T-helper 1 cell treated with Interleukin-12 subunit alpha and Interleukin-12 subunit beta and Interleukin-4 antibody, amounts not matched to agents 30 μg/mL and 1 μg/mL, for 36 hours (primary cell): ENCODE measurements at regions not wholly inside any gene's neighbourhood (a gene's known extent, or its start where the extent isn't known, plus 50 kb on each side); places are given as distances from the start of the nearest gene placed in this dataset.
"Not testable (repeated sequence)": the region's sequence is repeated elsewhere in the genome, so short reads cannot be mapped to it uniquely, and the experiment has no call there.

Experiments
- H3K27ac Mint-ChIP-seq: one replicate; pipeline ENCODE4 v1.8.0; 2021; ENCODE audit warnings: mild to moderate bottlenecking, mixed read lengths
- H3K27me3 Mint-ChIP-seq: one replicate; pipeline ENCODE4 v1.8.0; 2021; ENCODE audit warnings: low read depth, mixed read lengths
- H3K36me3 Mint-ChIP-seq: one replicate; pipeline ENCODE4 v1.8.0; 2021; ENCODE audit warnings: low read depth, mixed read lengths
- H3K4me1 Mint-ChIP-seq: one replicate; pipeline ENCODE4 v1.8.0; 2021; ENCODE audit warnings: low read depth, mixed read lengths
- H3K4me3 Mint-ChIP-seq: one replicate; pipeline ENCODE4 v1.8.0; 2021; ENCODE audit warnings: mild to moderate bottlenecking, moderate library complexity, mixed read lengths
- H3K9me3 Mint-ChIP-seq: one replicate; pipeline ENCODE4 v1.8.0; 2021; ENCODE audit warnings: mixed read lengths

DNA sequence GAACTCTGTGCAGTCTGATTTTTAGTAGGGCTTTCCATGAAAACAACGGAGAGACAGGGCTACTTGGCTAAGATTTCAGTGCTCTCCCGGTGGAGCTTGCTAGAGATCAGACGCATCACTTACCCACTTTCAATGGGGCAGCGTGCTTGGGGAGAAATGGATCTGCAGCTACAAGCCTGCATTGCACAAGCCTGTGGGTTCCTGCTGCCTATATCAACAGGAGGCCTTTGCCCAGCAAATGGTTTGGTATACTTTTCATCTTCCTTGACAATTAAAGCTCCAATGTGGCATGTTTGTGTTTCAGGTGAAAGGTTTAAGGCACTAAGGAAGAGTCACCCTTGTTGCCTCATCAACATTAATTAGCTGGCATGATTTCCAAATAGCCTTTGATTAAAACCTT, 136.0 kb upstream of the FOXQ1 start:
- H3K36me3 Mint-ChIP-seq, result no peaks in the 10 kb centered on the region

DNA sequence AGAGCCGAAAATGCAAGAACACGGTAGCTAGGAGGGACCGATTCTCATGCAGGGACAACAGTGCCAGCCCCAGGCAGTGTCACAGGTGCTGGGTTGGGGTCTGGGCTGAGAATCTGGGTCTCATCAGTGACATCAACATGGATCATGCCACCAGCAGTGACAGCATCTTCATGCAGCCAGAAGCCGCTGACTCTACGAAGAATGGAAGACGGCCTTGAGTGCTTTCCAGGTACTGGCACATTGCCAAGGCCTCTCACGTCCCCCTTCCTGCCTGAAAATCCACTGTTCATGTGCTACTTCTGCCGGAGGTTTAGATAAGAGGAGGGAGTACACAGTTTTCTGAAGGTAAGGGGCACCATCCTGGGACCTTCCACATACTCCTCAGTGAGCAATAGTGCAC, 141.1 kb upstream of the FOXQ1 start:
- Mint-ChIP-seq H3K36me3 (no peaks in the 10 kb centered on the region), H3K27me3 (peaks cover 7% of the 10 kb centered on the region), H3K9me3 (no peaks in the 10 kb centered on the region), H3K4me1 (no peaks in the 10 kb centered on the region), H3K27ac (no peak overlapping the region), H3K4me3 (no peak overlapping the region)

More for the DNA sequence above, 136.0 kb upstream of the FOXQ1 start:
- peaks cover 8% of the 10 kb centered on the region for H3K27me3 Mint-ChIP-seq
- H3K27ac Mint-ChIP-seq, result no peak overlapping the region
- H3K4me1 Mint-ChIP-seq, result no peaks in the 10 kb centered on the region
- H3K4me3 Mint-ChIP-seq, result no peak overlapping the region
- no peaks in the 10 kb centered on the region for H3K9me3 Mint-ChIP-seq

DNA sequence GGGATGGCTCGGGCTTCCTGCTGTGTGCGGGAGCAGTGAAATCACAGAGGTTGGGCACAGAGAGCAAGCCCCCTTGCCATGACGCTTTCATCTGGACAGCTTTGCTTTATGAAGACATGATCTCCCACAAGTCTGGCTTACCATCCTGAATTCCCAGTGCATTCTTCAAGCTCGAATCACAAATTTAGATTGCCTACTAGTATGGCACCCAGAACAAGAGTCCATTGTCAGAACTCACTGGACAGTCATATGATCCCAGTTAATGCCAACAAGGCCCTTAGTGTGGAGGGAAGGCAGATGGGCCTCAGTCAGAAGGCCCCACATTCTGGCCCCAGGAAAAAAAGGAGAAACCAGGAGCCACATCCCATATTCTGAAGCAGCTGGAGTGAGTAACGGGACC, 147.3 kb upstream of the FOXQ1 start:
- Mint-ChIP-seq H3K27me3 (peaks cover 8% of the 10 kb centered on the region), H3K27ac (no peak overlapping the region), H3K36me3 (no peaks in the 10 kb centered on the region), H3K4me3 (no peak overlapping the region), H3K9me3 (no peaks in the 10 kb centered on the region), H3K4me1 (no peaks in the 10 kb centered on the region)

DNA sequence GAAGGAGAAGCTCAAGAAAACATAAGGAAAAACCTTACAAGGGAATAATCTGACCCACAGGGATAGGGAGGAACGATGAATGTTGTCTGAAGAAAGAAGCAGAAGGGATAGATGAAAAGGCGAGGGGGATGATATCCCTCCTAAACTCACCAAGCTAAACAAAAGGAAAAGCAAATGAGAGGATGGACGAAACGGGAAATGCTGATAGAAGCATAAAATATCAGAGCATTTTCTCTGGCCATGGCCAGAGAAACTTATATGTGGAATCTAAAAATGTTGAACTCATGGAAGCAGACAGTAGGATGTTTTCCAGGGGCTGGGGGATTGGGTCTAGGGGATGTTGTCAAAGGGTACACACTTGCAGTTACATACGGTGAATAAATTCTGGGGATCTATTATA, 148.4 kb upstream of the FOXQ1 start:
- Mint-ChIP-seq H3K4me3 (no peak overlapping the region), H3K4me1 (no peaks in the 10 kb centered on the region), H3K27ac (no peak overlapping the region), H3K36me3 (no peaks in the 10 kb centered on the region), H3K27me3 (peaks cover 7% of the 10 kb centered on the region), H3K9me3 (no peaks in the 10 kb centered on the region)

DNA sequence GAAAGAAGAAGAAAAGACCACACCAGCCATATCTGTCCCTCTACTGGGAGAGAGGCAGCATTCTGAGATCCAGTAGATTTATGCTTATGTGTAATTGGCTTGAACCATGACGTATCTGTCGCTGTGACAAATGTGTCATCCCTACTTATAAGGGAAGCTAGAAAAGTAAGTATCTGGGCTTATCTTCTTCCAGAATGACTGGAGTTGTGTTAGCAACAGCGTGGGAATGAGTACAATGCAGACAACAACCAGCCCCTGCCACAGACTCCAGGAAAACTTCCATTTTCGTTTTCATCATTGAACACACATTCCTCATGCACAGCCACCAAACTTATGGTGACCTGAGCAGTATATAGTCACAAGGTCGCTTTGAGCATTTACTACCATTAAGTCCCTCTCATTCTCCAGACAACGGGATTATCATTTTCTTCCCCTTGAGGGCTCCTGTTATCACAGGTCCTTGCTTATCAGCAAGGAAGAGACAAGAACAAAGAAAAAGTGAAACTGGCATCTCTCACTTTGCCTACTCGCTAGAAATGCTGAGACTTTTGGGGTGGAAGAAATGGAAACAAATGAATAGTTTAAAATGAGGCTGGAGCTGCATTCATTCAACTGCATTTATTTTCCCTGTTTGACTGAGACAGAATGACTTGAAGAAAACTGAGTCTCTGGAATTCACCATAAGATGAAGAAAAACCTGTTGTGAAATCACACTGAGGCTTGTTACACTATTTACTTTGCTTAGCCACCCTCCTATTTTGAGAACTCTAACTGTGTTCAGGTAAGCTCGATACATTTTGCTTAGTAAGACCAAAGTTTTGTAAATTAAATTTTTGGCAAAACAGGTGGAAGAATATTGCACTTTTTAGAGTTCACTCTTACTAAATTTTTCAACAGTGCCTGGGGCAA, 149.3 kb upstream of the FOXQ1 start:
- no peak overlapping the region for H3K27ac Mint-ChIP-seq
- no peaks in the 10 kb centered on the region for H3K9me3 Mint-ChIP-seq
- H3K27me3 Mint-ChIP-seq, result peaks cover 4% of the 10 kb centered on the region
- no peaks in the 10 kb centered on the region for H3K36me3 Mint-ChIP-seq
- no peak overlapping the region for H3K4me3 Mint-ChIP-seq
- no peaks in the 10 kb centered on the region for H3K4me1 Mint-ChIP-seq

DNA sequence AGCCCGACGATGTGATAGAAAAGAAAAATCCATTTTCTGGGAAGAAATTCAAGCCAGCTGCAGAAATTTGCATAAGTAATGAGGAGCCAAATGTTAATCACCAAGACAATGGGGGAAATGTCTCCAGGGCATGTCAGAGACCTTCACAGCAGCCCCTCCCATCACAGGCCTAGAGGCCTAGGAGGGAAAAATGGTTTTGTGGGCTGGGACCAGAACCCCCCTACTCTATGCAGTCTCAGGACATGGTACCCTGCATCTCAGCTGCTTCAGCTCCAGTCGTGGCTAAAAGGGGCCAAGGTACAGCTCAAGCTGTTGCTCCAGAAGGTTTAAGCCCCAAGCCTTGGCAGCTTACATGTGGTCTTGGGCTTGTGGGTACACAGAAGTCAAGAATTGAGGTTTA, 155.5 kb upstream of the FOXQ1 start:
- not testable (repeated sequence) for H3K4me3 Mint-ChIP-seq, H3K27ac Mint-ChIP-seq, H3K27me3 Mint-ChIP-seq, H3K9me3 Mint-ChIP-seq, H3K4me1 Mint-ChIP-seq, H3K36me3 Mint-ChIP-seq

DNA sequence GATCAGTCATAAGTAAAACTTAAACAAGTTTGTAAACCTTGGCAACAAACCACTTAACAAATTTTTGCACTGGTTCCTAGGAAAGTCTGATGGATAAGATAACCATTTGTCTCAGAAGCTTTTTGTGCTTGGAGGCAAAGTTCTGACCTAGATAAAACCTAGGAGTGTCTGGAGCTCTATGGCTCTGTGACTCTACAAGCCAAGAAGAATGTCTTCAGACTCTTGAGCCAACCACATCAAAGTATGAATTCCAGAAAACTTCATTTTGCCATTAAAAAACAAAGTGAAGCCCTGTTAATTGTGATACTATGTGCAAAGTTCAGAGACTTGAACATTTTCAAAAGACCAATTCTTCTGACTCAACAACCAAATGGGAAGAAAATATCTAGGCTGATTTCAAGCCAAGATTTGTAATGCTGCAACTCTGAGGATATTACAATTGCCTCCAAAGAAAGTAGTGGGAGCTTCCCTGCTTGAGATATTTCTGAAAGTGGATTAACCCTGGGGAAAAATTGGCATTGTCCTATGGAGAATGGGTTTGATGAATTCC, 158.1 kb upstream of the FOXQ1 start:
- H3K4me1 Mint-ChIP-seq, result no peaks in the 10 kb centered on the region
- H3K27ac Mint-ChIP-seq, result no peak overlapping the region
- H3K9me3 Mint-ChIP-seq, result no peaks in the 10 kb centered on the region
- H3K27me3 Mint-ChIP-seq, result peaks cover 3% of the 10 kb centered on the region
- no peaks in the 10 kb centered on the region for H3K36me3 Mint-ChIP-seq
- H3K4me3 Mint-ChIP-seq, result no peak overlapping the region

DNA sequence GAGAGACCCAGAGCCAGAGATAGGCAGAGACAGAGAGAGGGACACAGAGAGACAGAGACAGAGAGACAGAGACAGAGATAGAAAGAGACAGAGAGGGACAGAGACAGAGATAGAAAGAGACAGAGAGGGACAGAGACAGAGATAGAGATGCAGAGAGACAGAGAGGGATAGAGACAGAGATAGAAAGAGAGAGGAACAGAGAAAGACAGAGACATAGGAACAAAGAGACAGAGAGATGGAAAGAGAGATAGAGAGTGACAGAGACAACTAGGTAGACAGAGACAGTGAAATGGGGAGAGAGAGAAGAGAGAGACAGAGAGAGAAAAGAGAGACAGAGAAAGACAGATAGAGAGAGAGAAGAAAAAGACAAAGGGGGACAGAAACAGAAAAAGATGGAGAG, 165.4 kb upstream of the FOXQ1 start:
- H3K36me3 Mint-ChIP-seq, result no peaks in the 10 kb centered on the region
- H3K9me3 Mint-ChIP-seq, result no peaks in the 10 kb centered on the region
- no peak overlapping the region for H3K27ac Mint-ChIP-seq
- peaks cover 17% of the 10 kb centered on the region for H3K27me3 Mint-ChIP-seq
- H3K4me1 Mint-ChIP-seq, result no peaks in the 10 kb centered on the region
- H3K4me3 Mint-ChIP-seq, result no peak overlapping the region

DNA sequence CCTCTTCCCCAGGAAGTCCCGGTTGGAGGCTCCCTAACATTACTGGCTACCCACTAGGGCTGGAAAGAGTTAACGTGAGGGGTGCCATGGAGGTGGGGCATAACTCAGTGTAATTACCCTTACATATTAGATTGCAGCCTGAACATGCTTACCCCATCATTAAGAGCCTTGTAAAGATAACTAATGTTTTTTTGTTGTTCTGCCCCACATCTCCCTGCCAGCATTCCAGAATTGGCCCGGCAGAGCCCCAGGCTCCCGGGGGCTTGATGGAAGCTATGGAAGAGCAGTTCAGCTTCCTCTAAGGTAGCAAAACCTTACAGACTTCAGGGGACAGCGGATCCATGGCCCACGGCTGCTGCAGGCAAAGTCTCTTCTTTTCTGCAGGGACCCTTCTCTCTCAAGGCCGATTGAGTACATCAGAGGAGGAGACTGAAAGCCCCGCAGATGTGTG, 166.1 kb upstream of the FOXQ1 start:
- Mint-ChIP-seq H3K27ac (no peak overlapping the region), H3K4me3 (no peak overlapping the region), H3K27me3 (peaks cover 14% of the 10 kb centered on the region), H3K36me3 (no peaks in the 10 kb centered on the region), H3K9me3 (no peaks in the 10 kb centered on the region), H3K4me1 (no peaks in the 10 kb centered on the region)

DNA sequence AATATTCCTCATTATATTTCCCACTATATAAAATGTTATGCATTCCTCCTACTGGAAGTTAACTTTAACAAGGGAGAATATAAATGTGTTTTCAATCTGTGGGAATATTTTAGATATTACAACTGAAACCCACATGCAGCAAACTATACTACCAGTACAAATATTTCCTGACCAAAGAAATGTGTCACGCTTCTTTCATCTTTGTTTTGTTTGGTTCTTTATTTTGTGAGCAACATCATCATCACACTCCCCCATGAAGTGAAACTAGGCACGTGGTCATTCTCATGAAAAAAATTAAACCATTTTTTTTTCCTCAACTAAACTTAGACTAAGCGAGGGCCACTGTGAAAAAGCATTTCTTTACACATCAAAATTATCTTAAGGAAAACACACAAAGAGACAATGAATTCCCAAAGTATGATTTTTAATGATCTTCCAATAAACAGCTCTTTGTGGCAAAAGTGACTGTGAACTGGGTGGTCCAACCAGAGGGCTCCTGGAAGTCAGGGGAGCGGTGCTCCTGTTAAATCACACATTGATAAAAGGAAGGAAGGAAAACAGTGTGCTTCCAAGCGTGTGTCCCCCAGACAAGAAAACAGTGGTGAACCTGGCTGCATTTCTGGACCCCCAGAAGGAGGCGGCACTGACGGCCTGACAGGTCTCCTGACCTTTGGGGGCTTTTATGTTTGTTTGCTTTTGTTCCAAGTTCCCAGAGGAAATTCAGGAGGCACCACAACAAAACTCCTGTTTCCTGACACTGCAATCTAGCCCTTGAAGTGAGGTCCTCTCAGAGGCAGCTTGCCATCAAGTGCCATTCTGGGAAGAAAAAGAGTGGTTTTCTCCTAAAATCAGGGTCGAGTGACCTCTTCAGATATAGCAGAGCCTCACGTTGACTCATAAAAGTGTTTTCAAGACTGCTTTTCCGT, 166.8 kb upstream of the FOXQ1 start:
- H3K36me3 Mint-ChIP-seq, result no peaks in the 10 kb centered on the region
- no peaks in the 10 kb centered on the region for H3K4me1 Mint-ChIP-seq
- no peaks in the 10 kb centered on the region for H3K9me3 Mint-ChIP-seq
- no peak overlapping the region for H3K4me3 Mint-ChIP-seq
- no peak overlapping the region for H3K27ac Mint-ChIP-seq
- H3K27me3 Mint-ChIP-seq, result peaks cover 14% of the 10 kb centered on the region

DNA sequence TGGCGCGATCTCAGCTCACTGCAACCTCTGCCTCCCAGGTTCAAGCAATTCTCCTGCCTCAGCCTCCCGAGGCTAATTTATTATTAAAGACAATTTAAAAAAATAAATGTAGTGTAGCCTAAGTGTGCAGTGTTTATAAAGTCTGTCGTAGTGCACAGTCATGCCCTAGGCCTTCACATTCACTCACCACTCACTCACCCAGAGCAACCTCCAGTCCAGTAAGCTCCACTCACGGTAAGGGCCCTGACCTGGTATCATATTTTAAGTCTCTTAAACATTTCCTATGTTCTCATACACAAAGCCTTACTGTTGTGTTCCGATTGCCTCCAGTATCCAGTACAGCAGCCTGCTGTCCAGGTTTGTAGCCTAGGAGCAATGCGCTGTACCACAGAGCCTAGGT, 168.2 kb upstream of the FOXQ1 start:
- no peak overlapping the region for H3K4me3 Mint-ChIP-seq
- no peaks in the 10 kb centered on the region for H3K9me3 Mint-ChIP-seq
- H3K36me3 Mint-ChIP-seq, result no peaks in the 10 kb centered on the region
- no peak overlapping the region for H3K27ac Mint-ChIP-seq
- H3K27me3 Mint-ChIP-seq, result peaks cover 14% of the 10 kb centered on the region
- H3K4me1 Mint-ChIP-seq, result no peaks in the 10 kb centered on the region

DNA sequence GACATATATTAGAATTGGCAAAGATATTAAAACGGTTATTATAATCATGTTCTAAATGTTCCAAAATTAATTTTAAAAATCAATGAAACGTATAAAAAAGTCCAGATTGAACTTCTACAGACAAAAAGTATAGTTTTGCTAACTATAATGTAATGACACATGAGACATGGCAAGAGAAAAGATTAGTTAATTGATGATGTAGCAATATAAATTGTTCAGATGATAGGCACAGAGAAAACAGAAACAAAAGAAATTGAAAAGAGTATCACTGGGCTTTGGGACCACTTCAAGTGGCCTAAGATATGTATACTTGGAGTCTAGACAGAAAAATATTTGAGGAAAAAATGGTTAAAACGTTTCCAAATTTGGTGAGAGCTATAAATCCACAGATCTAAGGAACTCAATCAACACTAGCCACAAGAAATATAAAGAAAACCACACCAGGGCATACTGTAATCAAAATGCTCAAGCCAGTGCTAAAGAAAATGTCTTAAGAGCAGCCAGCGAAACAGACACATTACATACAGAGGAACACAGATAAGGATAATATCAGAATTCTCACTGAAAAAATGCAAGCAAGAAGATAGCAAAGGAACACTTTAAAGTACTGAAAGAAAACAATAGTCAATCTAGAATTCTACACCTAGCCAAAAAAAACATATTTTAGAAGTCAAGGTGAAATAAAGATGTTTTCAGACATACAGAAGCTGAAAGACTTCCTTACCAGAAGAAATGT, 172.6 kb upstream of the FOXQ1 start:
- H3K27ac Mint-ChIP-seq, result no peak overlapping the region
- no peaks in the 10 kb centered on the region for H3K9me3 Mint-ChIP-seq
- no peaks in the 10 kb centered on the region for H3K27me3 Mint-ChIP-seq

DNA sequence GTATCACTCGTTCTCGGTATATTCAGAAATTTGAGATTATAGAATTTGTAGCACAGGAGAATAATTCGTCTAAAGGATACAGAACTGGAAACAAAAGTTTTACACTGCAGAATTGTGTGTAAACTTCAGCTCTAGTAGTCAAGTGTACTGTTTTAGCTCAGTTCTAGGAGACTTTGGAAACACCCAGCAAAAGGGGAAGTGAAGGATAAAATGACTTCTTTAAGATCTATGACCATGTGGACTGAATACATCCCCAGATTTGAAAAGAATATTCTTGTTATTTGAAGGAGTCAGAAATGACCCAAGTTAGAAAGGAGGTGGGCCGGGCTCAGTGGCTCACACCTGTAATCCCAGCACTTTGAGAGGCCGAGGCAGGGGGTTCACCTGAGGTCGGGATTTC, 174.0 kb upstream of the FOXQ1 start:
- H3K27ac Mint-ChIP-seq, result no peak overlapping the region
- no peaks in the 10 kb centered on the region for H3K9me3 Mint-ChIP-seq
- H3K4me3 Mint-ChIP-seq, result no peak overlapping the region
- peaks cover 3% of the 10 kb centered on the region for H3K27me3 Mint-ChIP-seq
- H3K4me1 Mint-ChIP-seq, result no peaks in the 10 kb centered on the region
- H3K36me3 Mint-ChIP-seq, result no peaks in the 10 kb centered on the region

More for the DNA sequence above, 172.6 kb upstream of the FOXQ1 start:
- Mint-ChIP-seq H3K4me3 (no peak overlapping the region), H3K4me1 (no peaks in the 10 kb centered on the region), H3K36me3 (no peaks in the 10 kb centered on the region)

DNA sequence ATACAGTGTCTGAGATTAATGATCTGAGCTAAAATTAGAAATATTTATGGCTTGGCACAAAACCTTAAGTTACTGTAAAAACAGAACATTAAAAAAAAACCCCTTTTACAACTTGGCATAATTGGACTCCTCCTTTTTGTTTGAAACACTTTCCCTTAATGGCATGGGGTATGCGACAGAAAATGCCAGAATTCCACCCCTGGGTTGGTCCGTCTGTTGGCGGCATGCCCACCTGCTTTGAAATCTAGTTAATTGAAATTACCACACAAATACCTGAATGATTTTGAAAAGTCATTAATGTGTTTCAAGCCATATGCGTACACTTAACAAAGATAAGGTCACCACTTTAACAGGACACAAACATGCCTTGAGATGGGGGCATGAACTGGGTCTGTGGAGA, 175.1 kb upstream of the FOXQ1 start:
- H3K27ac Mint-ChIP-seq, result no peak overlapping the region
- no peak overlapping the region for H3K4me3 Mint-ChIP-seq
- peaks cover 6% of the 10 kb centered on the region for H3K27me3 Mint-ChIP-seq
- H3K9me3 Mint-ChIP-seq, result no peaks in the 10 kb centered on the region
- no peaks in the 10 kb centered on the region for H3K36me3 Mint-ChIP-seq
- H3K4me1 Mint-ChIP-seq, result no peaks in the 10 kb centered on the region
